Stomach smooth muscle (tissue), 2 donors: ENCODE measurements at regions not wholly inside any gene's neighbourhood (a gene's known extent, or its start where the extent isn't known, plus 50 kb on each side); places are given as distances from the start of the nearest gene placed in this dataset.

ENCODE experiments used
- H3K27ac ChIP-seq: one replicate; pipeline ENCODE4 v1.7.0; 2013; ENCODE audit warnings: mild to moderate bottlenecking, low read length, inconsistent platforms
- H3K27me3 ChIP-seq, 2 donors: one replicate each; pipeline ENCODE4 v1.7.0; 2013; ENCODE audit warnings: low read length in 2 of 2; ENCODE audit not compliant: insufficient read depth in 2 of 2, control insufficient read depth in 1 of 2
- H3K36me3 ChIP-seq, 2 donors: one replicate each; pipeline ENCODE4 v1.7.0; 2013; ENCODE audit warnings: low read length in 2 of 2; ENCODE audit not compliant: control insufficient read depth in 2 of 2, insufficient read depth in 2 of 2
- H3K4me1 ChIP-seq: one replicate; pipeline ENCODE4 v1.7.0; 2013; ENCODE audit warnings: low read length; ENCODE audit not compliant: control insufficient read depth, insufficient read depth
- H3K4me3 ChIP-seq, 2 donors: one replicate each; pipeline ENCODE4 v1.7.0; 2013; ENCODE audit warnings: low read length in 2 of 2
- H3K9ac ChIP-seq, 2 donors: one replicate each; pipeline ENCODE4 v1.7.0; 2013; ENCODE audit warnings: low read length in 2 of 2, mild to moderate bottlenecking in 1 of 2
- H3K9me3 ChIP-seq, 2 donors: one replicate each; pipeline ENCODE4 v1.7.0; 2013; ENCODE audit warnings: low read length in 2 of 2; ENCODE audit not compliant: control insufficient read depth in 2 of 2
- donor health status: healthy.
- donor health status: Pancreatic carcinoma.

GRCh38 chr4:114284629-114285028 is 305.2 kb upstream of the ARSJ start:
- Histone ChIP-seq H3K36me3 (no peaks in the 10 kb centered on the region), H3K4me1 (no peaks in the 10 kb centered on the region), H3K4me3 (no peak overlapping the region), H3K27ac (no peak overlapping the region), H3K9ac (no peak overlapping the region), H3K9me3 (peaks cover 0 to 4% of the 10 kb centered on the region in 2 donors), H3K27me3 (no peaks in the 10 kb centered on the region)

GRCh38 chr4:114286262-114286810 is 306.9 kb upstream of the ARSJ start:
- no peak overlapping the region for H3K9ac ChIP-seq
- H3K9me3 ChIP-seq: peaks cover 0 to 4% of the 10 kb centered on the region in 2 donors
- no peaks in the 10 kb centered on the region for H3K4me1 ChIP-seq
- H3K27ac ChIP-seq: no peak overlapping the region
- no peaks in the 10 kb centered on the region for H3K27me3 ChIP-seq
- H3K36me3 ChIP-seq: no peaks in the 10 kb centered on the region
- H3K4me3 ChIP-seq: no peak overlapping the region

GRCh38 chr4:114287079-114287696 is 307.7 kb upstream of the ARSJ start:
- Histone ChIP-seq H3K36me3 (no peaks in the 10 kb centered on the region), H3K27ac (no peak overlapping the region), H3K9ac (no peak overlapping the region), H3K9me3 (peaks cover 0 to 4% of the 10 kb centered on the region in 2 donors), H3K27me3 (no peaks in the 10 kb centered on the region), H3K4me1 (no peaks in the 10 kb centered on the region), H3K4me3 (no peak overlapping the region)

- Histone ChIP-seq H3K27me3 (no peaks in the 10 kb centered on the region), H3K27ac (no peak overlapping the region), H3K4me1 (no peaks in the 10 kb centered on the region), H3K9me3 (no peaks in the 10 kb centered on the region), H3K36me3 (no peaks in the 10 kb centered on the region), H3K9ac (no peak overlapping the region), H3K4me3 (no peak overlapping the region)
These were observed 302.5 kb upstream of the UGT8 start for GRCh38 chr4:114296126-114296525.

- H3K4me1 ChIP-seq: no peaks in the 10 kb centered on the region
- no peaks in the 10 kb centered on the region for H3K9me3 ChIP-seq
- no peak overlapping the region for H3K4me3 ChIP-seq
- H3K36me3 ChIP-seq: no peaks in the 10 kb centered on the region
- no peaks in the 10 kb centered on the region for H3K27me3 ChIP-seq
- no peak overlapping the region for H3K27ac ChIP-seq
- H3K9ac ChIP-seq: no peak overlapping the region
These were observed 296.1 kb upstream of the UGT8 start for GRCh38 chr4:114302472-114302871.

GRCh38 chr4:114304046-114304445 is 294.6 kb upstream of the UGT8 start:
- Histone ChIP-seq H3K36me3 (no peaks in the 10 kb centered on the region), H3K27me3 (no peaks in the 10 kb centered on the region), H3K9ac (no peak overlapping the region), H3K4me3 (no peak overlapping the region), H3K9me3 (no peaks in the 10 kb centered on the region), H3K27ac (no peak overlapping the region), H3K4me1 (no peaks in the 10 kb centered on the region)

- no peaks in the 10 kb centered on the region for H3K4me1 ChIP-seq
- H3K4me3 ChIP-seq: no peak overlapping the region
- H3K36me3 ChIP-seq: no peaks in the 10 kb centered on the region
- H3K9me3 ChIP-seq: no peaks in the 10 kb centered on the region
- no peak overlapping the region for H3K9ac ChIP-seq
- H3K27ac ChIP-seq: no peak overlapping the region
- H3K27me3 ChIP-seq: no peaks in the 10 kb centered on the region
These were observed 294.0 kb upstream of the UGT8 start for GRCh38 chr4:114304567-114304966.

GRCh38 chr4:114306946-114307345 is 291.7 kb upstream of the UGT8 start:
- Histone ChIP-seq H3K9me3 (no peaks in the 10 kb centered on the region), H3K27ac (no peak overlapping the region), H3K4me3 (no peak overlapping the region), H3K4me1 (no peaks in the 10 kb centered on the region), H3K27me3 (no peaks in the 10 kb centered on the region), H3K36me3 (no peaks in the 10 kb centered on the region), H3K9ac (no peak overlapping the region)

- H3K9ac ChIP-seq: no peak overlapping the region
- H3K4me1 ChIP-seq: no peaks in the 10 kb centered on the region
- peaks cover 0 to 3% of the 10 kb centered on the region in 2 donors for H3K9me3 ChIP-seq
- no peak overlapping the region for H3K27ac ChIP-seq
- H3K4me3 ChIP-seq: no peak overlapping the region
- no peaks in the 10 kb centered on the region for H3K27me3 ChIP-seq
- no peaks in the 10 kb centered on the region for H3K36me3 ChIP-seq
These were observed 288.2 kb upstream of the UGT8 start for GRCh38 chr4:114310296-114310925.

- Histone ChIP-seq H3K27ac (no peak overlapping the region), H3K9me3 (peaks cover 0 to 3% of the 10 kb centered on the region in 2 donors), H3K9ac (no peak overlapping the region), H3K4me3 (no peak overlapping the region), H3K27me3 (no peaks in the 10 kb centered on the region), H3K36me3 (no peaks in the 10 kb centered on the region), H3K4me1 (no peaks in the 10 kb centered on the region)
These were observed 286.8 kb upstream of the UGT8 start for GRCh38 chr4:114311787-114312186.

GRCh38 chr4:114312338-114312737 is 286.3 kb upstream of the UGT8 start:
- no peak overlapping the region for H3K4me3 ChIP-seq
- peaks cover 0 to 3% of the 10 kb centered on the region in 2 donors for H3K9me3 ChIP-seq
- no peaks in the 10 kb centered on the region for H3K4me1 ChIP-seq
- no peaks in the 10 kb centered on the region for H3K36me3 ChIP-seq
- no peak overlapping the region for H3K27ac ChIP-seq
- no peaks in the 10 kb centered on the region for H3K27me3 ChIP-seq
- H3K9ac ChIP-seq: no peak overlapping the region
